ENCODE measurements at regions not wholly inside any gene's neighbourhood (a gene's known extent, or its start where the extent isn't known, plus 50 kb on each side); places are given as distances from the start of the nearest gene placed in this dataset.
"Not testable (repeated sequence)": the region's sequence is repeated elsewhere in the genome, so short reads cannot be mapped to it uniquely, and the experiment has no call there.

DNA sequence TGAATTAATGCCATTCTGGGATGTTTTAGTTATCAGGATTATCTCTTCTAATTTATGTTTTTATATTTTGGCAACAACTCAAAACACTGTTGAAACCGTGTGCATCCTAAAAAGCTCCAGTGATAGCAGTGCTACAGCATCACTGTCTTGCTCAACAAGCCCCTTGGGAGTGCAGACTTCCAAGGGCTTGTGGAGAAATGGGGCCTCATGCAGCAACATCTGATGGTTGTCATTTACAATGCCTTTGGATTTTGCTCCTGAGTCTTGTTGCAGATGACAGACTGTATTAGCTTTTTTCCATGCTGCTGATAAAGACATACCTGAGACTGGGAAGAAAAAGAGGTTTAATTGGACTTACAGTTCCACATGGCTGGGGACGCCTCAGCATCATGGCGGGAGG, 515.4 kb downstream of the NEBL start:
- no peaks in the 10 kb centered on the region for H3K27me3 Mint-ChIP-seq (ENCODE audit: unreplicated experiment)
- no peak for DNase-seq (ENCODE audit: low spot score)
- H3K4me3 Mint-ChIP-seq (ENCODE audit: unreplicated experiment), result no peak overlapping the region
- TF ChIP-seq, protein P1, sequence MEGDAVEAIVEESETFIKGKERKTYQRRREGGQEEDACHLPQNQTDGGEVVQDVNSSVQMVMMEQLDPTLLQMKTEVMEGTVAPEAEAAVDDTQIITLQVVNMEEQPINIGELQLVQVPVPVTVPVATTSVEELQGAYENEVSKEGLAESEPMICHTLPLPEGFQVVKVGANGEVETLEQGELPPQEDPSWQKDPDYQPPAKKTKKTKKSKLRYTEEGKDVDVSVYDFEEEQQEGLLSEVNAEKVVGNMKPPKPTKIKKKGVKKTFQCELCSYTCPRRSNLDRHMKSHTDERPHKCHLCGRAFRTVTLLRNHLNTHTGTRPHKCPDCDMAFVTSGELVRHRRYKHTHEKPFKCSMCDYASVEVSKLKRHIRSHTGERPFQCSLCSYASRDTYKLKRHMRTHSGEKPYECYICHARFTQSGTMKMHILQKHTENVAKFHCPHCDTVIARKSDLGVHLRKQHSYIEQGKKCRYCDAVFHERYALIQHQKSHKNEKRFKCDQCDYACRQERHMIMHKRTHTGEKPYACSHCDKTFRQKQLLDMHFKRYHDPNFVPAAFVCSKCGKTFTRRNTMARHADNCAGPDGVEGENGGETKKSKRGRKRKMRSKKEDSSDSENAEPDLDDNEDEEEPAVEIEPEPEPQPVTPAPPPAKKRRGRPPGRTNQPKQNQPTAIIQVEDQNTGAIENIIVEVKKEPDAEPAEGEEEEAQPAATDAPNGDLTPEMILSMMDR (IDR thresholded peaks at IDR 0.05; ENCODE audit: unreplicated experiment), result no peak
- no peaks in the 10 kb centered on the region for H3K4me1 Mint-ChIP-seq (ENCODE audit: unreplicated experiment)
- no peaks in the 10 kb centered on the region for H3K36me3 Mint-ChIP-seq (ENCODE audit: low read depth, unreplicated experiment)
- no peaks in the 10 kb centered on the region for H3K9me3 Mint-ChIP-seq (ENCODE audit: unreplicated experiment)
- H3K27ac Mint-ChIP-seq (ENCODE audit: unreplicated experiment), result no peak overlapping the region

DNA sequence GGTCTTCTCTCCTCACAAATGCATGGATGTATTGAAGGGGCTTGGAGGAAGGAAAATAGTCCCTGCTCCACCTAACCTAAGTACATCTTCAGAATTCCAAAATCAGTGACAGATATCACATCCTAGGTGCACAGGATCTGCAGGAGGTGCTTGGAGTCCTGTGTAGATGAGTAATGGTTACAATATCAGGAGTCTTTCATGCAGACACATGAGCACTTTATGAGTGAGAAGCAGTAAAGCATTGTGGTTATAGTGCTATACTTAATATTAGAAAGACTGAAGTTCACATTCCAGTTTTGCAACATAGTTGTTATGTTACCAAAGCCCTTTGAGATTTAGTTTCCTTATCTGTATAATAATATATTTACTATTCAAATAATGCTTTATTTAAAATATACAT, 516.7 kb downstream of the NEBL start:
- TF ChIP-seq, protein P1 (IDR thresholded peaks at IDR 0.05; ENCODE audit: unreplicated experiment), result no peak

DNA sequence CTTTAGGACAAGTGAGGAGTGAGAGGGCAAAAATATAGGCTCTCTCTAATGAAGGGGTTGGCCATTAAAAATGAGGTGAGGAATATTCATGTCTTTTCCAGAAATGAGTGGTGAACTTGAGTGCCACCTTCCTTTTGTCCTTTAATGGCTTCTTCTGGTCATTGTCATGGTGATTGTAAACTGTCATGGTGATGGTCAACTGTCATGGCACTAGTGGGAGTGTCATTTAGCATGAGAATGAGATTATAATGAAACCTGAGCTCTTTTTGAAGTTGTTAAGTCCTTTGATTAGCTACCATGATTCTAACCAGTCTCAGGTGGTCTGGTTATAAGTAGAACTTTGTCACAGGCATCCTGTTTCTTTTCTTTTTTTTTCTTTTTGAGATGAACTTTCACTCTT, 524.4 kb downstream of the NEBL start:
- TF ChIP-seq, protein P1 (IDR thresholded peaks at IDR 0.05; ENCODE audit: unreplicated experiment), result no peak
- Mint-ChIP-seq H3K9me3 (ENCODE audit: unreplicated experiment) (no peaks in the 10 kb centered on the region), H3K36me3 (ENCODE audit: low read depth, unreplicated experiment) (no peaks in the 10 kb centered on the region), H3K27ac (ENCODE audit: unreplicated experiment) (no peak overlapping the region), H3K4me3 (ENCODE audit: unreplicated experiment) (no peak overlapping the region), H3K27me3 (ENCODE audit: unreplicated experiment) (no peaks in the 10 kb centered on the region), H3K4me1 (ENCODE audit: unreplicated experiment) (no peaks in the 10 kb centered on the region)
- DNase-seq (ENCODE audit: low spot score), result no peak

More for the DNA sequence above, 516.7 kb downstream of the NEBL start:
- Mint-ChIP-seq H3K4me1 (ENCODE audit: unreplicated experiment) (no peaks in the 10 kb centered on the region), H3K27me3 (ENCODE audit: unreplicated experiment) (no peaks in the 10 kb centered on the region), H3K27ac (ENCODE audit: unreplicated experiment) (no peak overlapping the region), H3K9me3 (ENCODE audit: unreplicated experiment) (no peaks in the 10 kb centered on the region), H3K4me3 (ENCODE audit: unreplicated experiment) (no peak overlapping the region), H3K36me3 (ENCODE audit: low read depth, unreplicated experiment) (no peaks in the 10 kb centered on the region)
- DNase-seq (ENCODE audit: low spot score), result no peak

DNA sequence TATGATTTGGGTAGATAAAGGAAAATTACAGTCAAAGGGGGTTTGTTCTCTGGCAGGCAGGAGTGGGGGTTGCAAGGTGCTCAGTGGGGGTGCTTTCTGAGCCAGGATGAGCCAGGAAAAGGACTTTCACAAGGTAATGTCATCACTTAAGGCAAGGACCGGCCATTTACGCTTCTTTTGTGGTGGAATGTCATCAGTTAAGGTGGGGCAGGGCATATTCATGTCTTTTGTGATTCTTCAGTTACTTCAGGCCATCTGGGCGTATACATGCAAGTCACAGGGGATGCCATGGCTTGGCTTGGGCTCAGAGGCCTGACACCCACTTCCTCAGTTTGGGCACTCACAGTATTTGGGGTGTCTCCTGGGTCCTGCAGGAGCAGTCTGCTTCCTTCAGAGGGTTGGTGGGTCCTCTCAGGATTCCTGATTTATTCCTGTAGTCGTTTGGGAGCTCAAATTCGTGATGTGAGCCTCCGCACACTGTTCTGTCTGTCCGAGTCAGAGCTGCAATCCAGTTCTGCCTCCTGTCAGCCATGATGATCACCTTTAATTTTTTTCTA, 526.1 kb downstream of the NEBL start:
- H3K27ac Mint-ChIP-seq (ENCODE audit: unreplicated experiment); H3K4me3 Mint-ChIP-seq (ENCODE audit: unreplicated experiment); DNase-seq (ENCODE audit: low spot score); H3K36me3 Mint-ChIP-seq (ENCODE audit: low read depth, unreplicated experiment); H3K4me1 Mint-ChIP-seq (ENCODE audit: unreplicated experiment); H3K9me3 Mint-ChIP-seq (ENCODE audit: unreplicated experiment); H3K27me3 Mint-ChIP-seq (ENCODE audit: unreplicated experiment): not testable (repeated sequence)

DNA sequence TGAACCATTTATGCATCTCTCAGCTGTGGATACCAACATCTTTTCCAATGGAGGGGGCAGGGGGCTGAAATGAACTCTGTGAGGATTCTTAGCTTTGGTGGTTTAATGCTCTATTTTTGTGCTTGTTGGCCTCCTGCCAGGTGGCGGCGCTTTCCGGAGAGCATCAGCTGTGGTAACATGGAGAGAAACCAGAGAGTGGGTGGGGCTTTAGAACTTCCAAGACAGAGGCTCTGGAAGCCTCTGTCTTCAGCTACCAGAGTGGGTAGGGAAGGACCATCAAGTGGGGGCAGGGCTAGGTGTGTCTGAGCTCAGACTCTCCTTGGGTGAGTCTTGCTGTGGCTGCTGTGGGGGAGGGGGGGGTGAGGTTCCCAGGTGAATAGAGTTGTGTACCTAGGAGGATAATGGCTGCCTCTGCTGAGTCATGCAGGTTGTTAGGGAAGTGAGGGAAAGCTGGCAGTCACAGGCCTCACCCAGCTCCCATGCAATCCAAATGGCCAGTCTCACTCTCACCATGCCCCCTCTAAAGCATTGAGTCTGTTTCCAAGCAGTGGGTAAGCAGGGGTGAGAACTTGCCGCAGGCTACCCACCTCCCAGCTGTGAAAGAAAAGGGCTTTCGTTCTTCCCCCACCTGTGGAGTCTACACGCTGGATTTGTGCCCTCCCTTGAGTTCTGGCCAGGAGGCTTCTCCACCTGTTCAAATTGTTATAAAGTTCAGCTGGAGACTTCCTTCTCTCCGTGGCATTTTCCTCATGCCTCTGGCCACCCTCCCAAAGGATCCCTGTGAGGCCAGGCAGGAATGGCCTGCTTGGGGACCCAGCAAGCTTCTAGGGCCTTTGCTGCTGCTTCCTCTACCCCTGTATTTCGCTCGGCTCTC, 527.0 kb downstream of the NEBL start:
- Mint-ChIP-seq H3K4me3 (ENCODE audit: unreplicated experiment) (no peak overlapping the region), H3K4me1 (ENCODE audit: unreplicated experiment) (no peaks in the 10 kb centered on the region), H3K9me3 (ENCODE audit: unreplicated experiment) (no peaks in the 10 kb centered on the region), H3K27me3 (ENCODE audit: unreplicated experiment) (no peaks in the 10 kb centered on the region), H3K36me3 (ENCODE audit: low read depth, unreplicated experiment) (no peaks in the 10 kb centered on the region), H3K27ac (ENCODE audit: unreplicated experiment) (no peak overlapping the region)
- TF ChIP-seq, protein P1 (IDR thresholded peaks at IDR 0.05; ENCODE audit: unreplicated experiment), result no peak
- DNase-seq (ENCODE audit: low spot score), result no peak

Measured in endothelial cell (in vitro differentiated cells).